B cell (primary cell): ENCODE measurements at regions not wholly inside any gene's neighbourhood (a gene's known extent, or its start where the extent isn't known, plus 50 kb on each side); places are given as distances from the start of the nearest gene placed in this dataset.

Source experiments
- CTCF ChIP-seq: fragments of 200-600 bp; IDR thresholded peaks from one replicate; pipeline ENCODE4 v1.8.0; 2022; ENCODE audit warnings: antibody characterized with exemption, mild to moderate bottlenecking
- EZH2 ChIP-seq: IDR thresholded peaks from 2 replicates; pipeline ENCODE4 v1.6.1; 2012; ENCODE audit warnings: borderline replicate concordance, low read depth, mild to moderate bottlenecking, moderate library complexity, low read length; ENCODE audit not compliant: insufficient read depth, poor library complexity, severe bottlenecking

GRCh38 chr10:130244031-130244927 lies 108.1 kb downstream of the GLRX3 start:
- TF ChIP-seq CTCF (no peak), EZH2 (no peak)
